Brain microvascular endothelial cell (primary cell): ENCODE measurements at regions not wholly inside any gene's neighbourhood (a gene's known extent, or its start where the extent isn't known, plus 50 kb on each side); places are given as distances from the start of the nearest gene placed in this dataset.

Experiments
- DNase-seq: peaks from one replicate; pipeline ENCODE4 v3.0.0-alpha.2; 2020
- H3K27ac ChIP-seq: fragments of 250-450 bp; sonication (Bioruptor Pico); 2 replicates; pipeline ENCODE4 v1.5.1; 2020; ENCODE audit warnings: mild to moderate bottlenecking, moderate library complexity
- H3K27me3 ChIP-seq: fragments of 250-450 bp; sonication (Bioruptor Pico); replicated peaks from 2 replicates; pipeline ENCODE4 v1.5.1; 2020; ENCODE audit warnings: mild to moderate bottlenecking
- H3K36me3 ChIP-seq: fragments of 250-450 bp; sonication (Bioruptor Pico); replicated peaks from 2 replicates; pipeline ENCODE4 v1.5.1; 2020; ENCODE audit warnings: mild to moderate bottlenecking
- H3K4me3 ChIP-seq: 2 replicates; pipeline ENCODE4 v1.5.1; 2011; ENCODE audit warnings: low read depth, mild to moderate bottlenecking, control low read depth, low read length, moderate library complexity
- CTCF ChIP-seq: IDR thresholded peaks from 2 replicates; pipeline ENCODE4 v1.5.1; 2011; ENCODE audit warnings: low read depth, mild to moderate bottlenecking, moderate library complexity, low read length, control low read depth, inconsistent platforms; ENCODE audit errors: missing control alignments
- in situ Hi-C: cut with HindIII; loops from 2 replicates; pipeline ENCODE4 v1.10.0; 2017; ENCODE audit warnings: low sequenced_read_pairs, low pct_ligation_motif_present

GRCh38 chr9:96073531-96074480 is 198.3 kb downstream of the ERCC6L2 start:
- Histone ChIP-seq H3K27ac (no peak overlapping the region), H3K27me3 (no peaks in the 10 kb centered on the region), H3K4me3 (no peak overlapping the region), H3K36me3 (no peaks in the 10 kb centered on the region)
- no peak for DNase-seq
- TF ChIP-seq CTCF, result no peak
- in situ Hi-C loops, result no loop called here

- TF ChIP-seq CTCF, result no peak
- in situ Hi-C loops, result no loop called here
- peaks cover 3% of the 10 kb centered on the region for H3K27me3 ChIP-seq
- no peak overlapping the region for H3K27ac ChIP-seq
- no peaks in the 10 kb centered on the region for H3K36me3 ChIP-seq
- no peak for DNase-seq
- no peak overlapping the region for H3K4me3 ChIP-seq
These were observed 197.4 kb downstream of the ERCC6L2 start for GRCh38 chr9:96072930-96073329.

GRCh38 chr9:96071815-96072124 is 196.3 kb downstream of the ERCC6L2 start:
- peaks cover 7% of the 10 kb centered on the region for H3K27me3 ChIP-seq
- DNase-seq, result no peak
- no peak overlapping the region for H3K4me3 ChIP-seq
- in situ Hi-C loops, result no loop called here
- TF ChIP-seq CTCF, result no peak
- H3K27ac ChIP-seq, result no peak overlapping the region
- H3K36me3 ChIP-seq, result no peaks in the 10 kb centered on the region

- H3K27me3 ChIP-seq, result peaks cover 7% of the 10 kb centered on the region
- H3K4me3 ChIP-seq, result no peak overlapping the region
- H3K27ac ChIP-seq, result no peak overlapping the region
- TF ChIP-seq CTCF, result peak; percentile 80
- no peaks in the 10 kb centered on the region for H3K36me3 ChIP-seq
- in situ Hi-C loops, result no loop called here
- peak; percentile 56 for DNase-seq
These were observed 195.8 kb downstream of the ERCC6L2 start for GRCh38 chr9:96071076-96071814.

GRCh38 chr9:96069629-96070220 is 194.2 kb downstream of the ERCC6L2 start:
- TF ChIP-seq CTCF, result no peak
- Histone ChIP-seq H3K36me3 (no peaks in the 10 kb centered on the region), H3K4me3 (no peak overlapping the region), H3K27me3 (peaks cover 7% of the 10 kb centered on the region), H3K27ac (no peak overlapping the region)
- in situ Hi-C loops, result no loop called here
- no peak for DNase-seq
